Pancreas (tissue), 10 donors: ENCODE measurements at regions not wholly inside any gene's neighbourhood (a gene's known extent, or its start where the extent isn't known, plus 50 kb on each side); places are given as distances from the start of the nearest gene placed in this dataset.
"Not testable (repeated sequence)": the region's sequence is repeated elsewhere in the genome, so short reads cannot be mapped to it uniquely, and the experiment has no call there.

Experiments
- ATAC-seq, 4 donors: fragments of 200-7000 bp; cut with Tn5 transposase; one replicate each; pipeline versions ENCODE4 v1.8.0 to v1.9.1; 2020; ENCODE audit warnings: mild to moderate bottlenecking in 4 of 4, moderate library complexity in 4 of 4
- DNase-seq, 6 donors: peaks; one replicate each; pipeline ENCODE4 v3.0.0-alpha.2; 2020
- FAIRE-seq: peaks from 2 replicates; lab custom pipeline; 2012; peaks lifted over from hg19 to GRCh38; lab: Jason Lieb, UNC
- H3K27ac ChIP-seq, 4 donors: fragments of 200-600 bp; sonication (generic); 1 replicate in 3 of 4; 2 replicates in 1 of 4; pipeline versions ENCODE4 v1.5.0 to v1.8.0; 2020
- H3K27me3 ChIP-seq, 4 donors: fragments of 200-600 bp; one replicate each; pipeline ENCODE4 v1.8.0; 2021
- H3K36me3 ChIP-seq, 3 donors: fragments of 200-600 bp; sonication (generic) in 1 of 3; one replicate each; pipeline versions ENCODE4 v1.5.0 to v1.8.0; 2020 to 2021
- H3K4me1 ChIP-seq, 3 donors: fragments of 200-600 bp; one replicate each; pipeline ENCODE4 v1.8.0; 2021
- H3K4me3 ChIP-seq, 4 donors: fragments of 200-600 bp; sonication (generic) in 2 of 4; one replicate each; pipeline versions ENCODE4 v1.5.0 to v1.8.0; 2020 to 2021
- H3K9me3 ChIP-seq, 4 donors: fragments of 200-600 bp; one replicate each; pipeline ENCODE4 v1.8.0; 2021
- CTCF ChIP-seq, 4 donors: fragments of 200-600 bp; sonication (generic) in 3 of 4; IDR thresholded peaks; one replicate each; pipeline versions ENCODE4 v1.5.0 to v1.8.0; 2021; ENCODE audit warnings: antibody characterized with exemption in 4 of 4
- WGBS, 2 donors: extraction: QIAGEN DNeasy Blood & Tissue Kit; methylation state at CpG; one replicate each; pipeline ENCODE4 v1.1.7; 2013; 5-methylcytosine and 5-hydroxymethylcytosine counted together
- intact Hi-C, 3 donors: fragments of 100-400 bp; cut with DNase I; formaldehyde crosslinking; loops; one replicate each; pipeline versions ENCODE4 v1.11.1 to v1.14.2; 2022
- donor health status: healthy with polysubstance abuse.
- donor health status: DM: no; HTN: no; CAD: no; lungs with moderate emphysema.
- donor health status: DM: no; HTN: no; CAD: no.
- donor health status: control.
- donor health status: control.
- donor health status: Bipolar disorder and iron deficiency.
- donor health status: DM: yes; HTN: yes; CAD: no.
- donor health status: DM: no; HTN: no; CAD: no.
- donor health status: DM: no; HTN: no; CAD: no.
- donor health status: DM: yes; HTN: yes; CAD: no.

GRCh38 chr5:51156838-51157237 lies 226.4 kb upstream of the ISL1 start:
- no peak overlapping the region for H3K27ac ChIP-seq
- H3K4me1 ChIP-seq = no peaks in the 10 kb centered on the region
- H3K36me3 ChIP-seq = no peaks in the 10 kb centered on the region
- H3K9me3 ChIP-seq = no peaks in the 10 kb centered on the region
- intact Hi-C loops = no loop called here
- DNase-seq (no peak), FAIRE-seq (no peak), ATAC-seq (no peak)
- H3K27me3 ChIP-seq = no peaks in the 10 kb centered on the region
- H3K4me3 ChIP-seq = no peak overlapping the region
- TF ChIP-seq CTCF (IDR thresholded peaks at IDR 0.05) = no peak
- WGBS, 2 donors = 40 to 42% methylated on average over 8 of the region's 8 CpGs

GRCh38 chr5:51159164-51159563 lies 224.1 kb upstream of the ISL1 start:
- H3K4me3 ChIP-seq = no peak overlapping the region
- WGBS, 2 donors = 63 to 76% methylated on average over 5 of the region's 5 CpGs
- ATAC-seq = no peak
- no peaks in the 10 kb centered on the region for H3K4me1 ChIP-seq
- no peaks in the 10 kb centered on the region for H3K27me3 ChIP-seq
- H3K36me3 ChIP-seq = no peaks in the 10 kb centered on the region
- TF ChIP-seq CTCF (IDR thresholded peaks at IDR 0.05) = no peak
- no peak for FAIRE-seq
- no peak for DNase-seq
- no peaks in the 10 kb centered on the region for H3K9me3 ChIP-seq
- no peak overlapping the region for H3K27ac ChIP-seq
- intact Hi-C loops = no loop called here

GRCh38 chr5:51159606-51160005 lies 223.6 kb upstream of the ISL1 start:
- DNase-seq (peak in 2 of 6 donors; percentile 13 to 40), ATAC-seq (no peak), FAIRE-seq (no peak)
- H3K9me3 ChIP-seq = no peaks in the 10 kb centered on the region
- no peaks in the 10 kb centered on the region for H3K4me1 ChIP-seq
- no peaks in the 10 kb centered on the region for H3K27me3 ChIP-seq
- intact Hi-C loops = no loop called here
- H3K36me3 ChIP-seq = no peaks in the 10 kb centered on the region
- no peak for TF ChIP-seq CTCF (IDR thresholded peaks at IDR 0.05)
- WGBS, 2 donors = 41 to 69% methylated on average over 2 of the region's 2 CpGs
- H3K4me3 ChIP-seq = no peak overlapping the region
- H3K27ac ChIP-seq = no peak overlapping the region

GRCh38 chr5:51162245-51162644 lies 221.0 kb upstream of the ISL1 start:
- no peak for ATAC-seq
- Histone ChIP-seq H3K27ac (no peak overlapping the region), H3K36me3 (no peaks in the 10 kb centered on the region), H3K27me3 (no peaks in the 10 kb centered on the region), H3K4me1 (no peaks in the 10 kb centered on the region), H3K9me3 (no peaks in the 10 kb centered on the region), H3K4me3 (no peak overlapping the region)
- no peak for DNase-seq
- TF ChIP-seq CTCF (IDR thresholded peaks at IDR 0.05) = no peak
- intact Hi-C loops = no loop called here
- FAIRE-seq = no peak

GRCh38 chr5:51165621-51166020 lies 217.6 kb upstream of the ISL1 start:
- H3K36me3 ChIP-seq, FAIRE-seq, H3K27me3 ChIP-seq, DNase-seq, intact Hi-C loops, H3K4me1 ChIP-seq, H3K9me3 ChIP-seq, ATAC-seq, H3K4me3 ChIP-seq, H3K27ac ChIP-seq: not testable (repeated sequence)
- 59 to 80% methylated on average over 12 of the region's 12 CpGs for WGBS, 2 donors
